GM03348 (cell line): ENCODE measurements at regions not wholly inside any gene's neighbourhood (a gene's known extent, or its start where the extent isn't known, plus 50 kb on each side); places are given as distances from the start of the nearest gene placed in this dataset.

ENCODE experiments used
- DNase-seq: peaks from one replicate; pipeline ENCODE4 v3.0.0; 2012; ENCODE audit warnings: low spot score

DNA sequence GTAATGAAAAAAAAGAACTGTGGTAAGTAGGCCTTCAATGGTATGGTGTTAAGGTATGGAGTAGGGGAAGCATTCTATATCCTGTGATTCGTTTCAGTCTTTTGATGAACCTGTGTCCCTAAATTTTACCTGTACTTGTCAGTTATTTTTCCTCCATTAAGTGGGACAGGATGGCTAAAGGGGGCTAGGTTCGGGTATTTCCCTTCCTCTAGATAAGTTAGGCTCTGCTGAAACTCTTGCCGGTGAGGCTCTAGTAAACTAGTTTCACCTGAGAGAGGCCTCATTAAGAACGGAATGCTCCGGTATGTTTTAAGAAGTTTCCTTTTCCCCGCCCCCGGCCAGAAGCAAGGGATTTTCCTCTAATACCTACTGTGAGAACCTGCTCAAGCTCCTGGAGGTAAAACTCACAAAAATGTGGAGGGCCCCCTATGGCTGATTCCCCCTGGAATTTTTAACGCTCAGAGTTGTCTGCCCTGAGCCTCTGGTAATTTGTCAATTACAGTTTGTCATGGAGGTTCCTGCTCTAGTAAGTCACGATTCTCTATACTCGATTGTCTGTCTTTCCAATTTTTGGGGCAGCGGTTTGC, 87.7 kb downstream of the MACIR start:
- DNase-seq: no peak

- no peak for DNase-seq
Measured at GRCh38 chr5:103345461-103345860, 86.9 kb downstream of the MACIR start.

DNA sequence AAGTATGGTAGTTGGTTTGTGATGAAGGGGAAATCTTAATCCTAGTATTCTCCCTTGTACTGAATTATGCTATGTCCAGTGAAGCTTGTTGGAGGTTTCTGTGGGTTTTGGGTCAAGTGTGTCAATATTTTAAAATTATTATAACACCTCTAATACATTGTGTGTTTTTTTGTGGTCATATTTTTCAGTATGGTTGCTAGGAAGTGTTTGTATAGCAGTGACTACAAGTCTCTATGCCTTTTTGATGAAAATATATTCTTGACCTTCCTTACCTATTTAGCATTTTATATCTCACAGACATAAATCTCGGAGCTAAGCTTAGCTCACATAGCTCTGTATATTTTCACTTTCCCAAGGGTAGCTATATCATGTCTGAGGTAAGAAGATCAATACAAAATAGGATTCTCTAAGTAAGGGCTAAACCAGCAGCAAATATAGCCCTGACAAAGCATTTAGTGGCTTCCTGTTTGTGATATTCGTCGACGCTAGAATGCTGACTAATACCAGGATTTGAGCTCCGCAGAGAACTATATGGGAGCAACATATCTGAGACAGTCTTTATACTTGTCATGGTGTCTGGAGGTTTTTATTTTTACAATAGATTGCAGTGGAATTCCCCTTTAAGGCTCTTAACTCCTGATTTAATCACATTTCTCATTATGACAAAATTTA, 82.3 kb downstream of the MACIR start:
- no peak for DNase-seq

DNA sequence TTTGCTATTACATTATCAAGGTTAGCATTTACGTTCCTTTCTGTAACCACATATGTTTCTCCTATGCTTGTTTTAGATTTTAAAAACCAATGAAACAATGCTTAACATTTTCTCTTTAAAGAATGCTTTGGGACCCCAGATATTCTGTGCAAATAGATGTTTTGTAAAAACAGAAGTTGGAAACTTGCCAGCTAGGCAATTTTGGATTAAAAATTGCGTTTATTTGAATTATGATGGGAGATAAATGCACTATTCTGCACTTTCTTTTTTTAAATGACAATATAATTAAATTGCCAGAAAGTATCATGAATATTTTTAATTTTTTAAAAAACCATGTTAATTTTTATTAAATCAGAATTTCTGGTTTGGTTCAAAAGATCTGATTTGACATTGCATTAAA, 81.6 kb downstream of the MACIR start:
- DNase-seq: no peak

DNA sequence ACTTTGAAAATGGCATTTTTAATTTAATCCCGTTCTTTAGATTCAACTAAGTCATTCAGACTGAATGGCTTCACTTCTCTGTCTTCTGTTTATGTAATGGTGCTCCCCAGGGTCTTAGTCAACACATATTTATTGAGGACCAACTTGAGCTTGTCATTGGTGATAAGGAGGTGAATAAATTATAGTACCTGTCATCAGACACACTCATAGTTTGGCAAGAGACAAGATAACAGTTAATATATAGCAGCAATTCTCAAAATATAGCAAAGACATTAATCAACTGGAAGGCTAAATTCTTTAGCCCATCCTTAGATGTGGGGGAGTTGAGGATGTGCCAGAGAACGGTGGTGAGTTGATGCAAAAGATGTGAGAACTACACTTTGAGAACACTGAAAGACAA, 78.4 kb downstream of the MACIR start:
- DNase-seq: no peak

DNA sequence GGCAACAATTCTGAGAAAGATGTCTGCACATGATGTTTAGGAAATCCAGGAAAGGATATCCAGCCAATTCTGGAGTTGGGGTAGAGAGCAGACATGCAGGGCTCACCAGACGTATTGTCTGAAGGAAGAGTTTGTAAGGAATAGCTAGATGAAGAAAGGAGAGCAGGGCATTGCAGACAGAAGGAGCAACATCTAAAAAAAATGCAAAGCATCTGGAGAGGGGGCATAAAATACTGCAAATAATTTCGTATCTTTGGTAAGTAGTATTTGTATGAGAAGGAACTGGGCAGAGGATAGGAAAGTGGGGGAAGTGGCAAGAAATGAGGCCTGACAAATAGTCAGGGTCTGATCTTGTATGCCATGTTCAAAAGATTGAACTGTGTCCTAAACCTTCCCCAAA, 74.8 kb downstream of the MACIR start:
- peak; percentile 13 for DNase-seq

DNA sequence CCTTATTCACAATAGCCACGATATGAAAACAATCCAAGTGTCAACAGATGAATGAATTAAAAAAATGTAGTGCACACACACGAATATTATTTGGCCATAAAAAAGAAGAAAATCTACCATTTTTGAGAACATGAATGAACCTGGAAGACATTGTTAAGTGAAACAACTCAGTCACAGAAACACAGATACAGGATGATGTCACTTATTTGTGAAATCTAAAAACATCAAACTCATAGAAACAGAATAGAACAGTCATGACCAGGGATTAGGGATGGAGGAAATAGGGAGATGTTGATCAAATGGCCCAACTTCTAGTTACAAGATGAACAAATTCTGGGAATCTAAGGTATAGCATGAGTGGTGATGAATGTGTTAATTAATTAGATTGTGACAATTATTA, 72.3 kb downstream of the MACIR start:
- DNase-seq: no peak
